ENCODE measurements at regions not wholly inside any gene's neighbourhood (a gene's known extent, or its start where the extent isn't known, plus 50 kb on each side); places are given as distances from the start of the nearest gene placed in this dataset.
A peak's percentile ranks its signal among the peaks of the same experiment; 100 is the strongest.
"Not testable (repeated sequence)": the region's sequence is repeated elsewhere in the genome, so short reads cannot be mapped to it uniquely, and the experiment has no call there.

GRCh38 chr12:9450127-9450567 is 157.6 kb downstream of the KLRB1 start:
- FAIRE-seq; DNase-seq (ENCODE audit: insufficient read length, low spot score): not testable (repeated sequence)

- not testable (repeated sequence) for FAIRE-seq
- peak; percentile 5 for DNase-seq (ENCODE audit: insufficient read length, low spot score)
Measured at GRCh38 chr12:9449657-9450126, 158.0 kb downstream of the KLRB1 start.

- DNase-seq (ENCODE audit: insufficient read length, low spot score) (peak; percentile 0), FAIRE-seq (no peak)
Measured at GRCh38 chr12:9449181-9449580, 158.5 kb downstream of the KLRB1 start.

DNA sequence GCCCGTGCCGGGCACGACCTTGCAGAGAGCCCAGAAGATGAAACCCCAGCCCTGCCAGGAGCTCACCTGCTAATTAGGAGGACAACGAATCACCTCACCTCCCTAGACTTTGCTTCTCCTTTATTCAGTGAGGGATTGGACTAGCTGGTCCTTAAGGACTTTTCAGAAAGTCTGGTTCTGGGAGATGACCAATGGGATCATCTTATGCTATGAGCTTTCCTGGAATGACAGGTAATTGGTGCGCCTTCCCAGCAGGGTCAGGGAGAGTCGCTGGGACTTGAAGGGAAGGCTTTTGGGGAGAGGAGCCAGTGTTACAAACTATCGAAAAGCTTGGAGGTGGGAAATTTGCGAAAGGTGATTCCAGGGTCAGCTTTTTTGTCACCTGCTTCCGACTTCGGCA is 159.1 kb downstream of the KLRB1 start:
- peak; percentile 1 for DNase-seq (ENCODE audit: insufficient read length, low spot score)
- not testable (repeated sequence) for FAIRE-seq

DNA sequence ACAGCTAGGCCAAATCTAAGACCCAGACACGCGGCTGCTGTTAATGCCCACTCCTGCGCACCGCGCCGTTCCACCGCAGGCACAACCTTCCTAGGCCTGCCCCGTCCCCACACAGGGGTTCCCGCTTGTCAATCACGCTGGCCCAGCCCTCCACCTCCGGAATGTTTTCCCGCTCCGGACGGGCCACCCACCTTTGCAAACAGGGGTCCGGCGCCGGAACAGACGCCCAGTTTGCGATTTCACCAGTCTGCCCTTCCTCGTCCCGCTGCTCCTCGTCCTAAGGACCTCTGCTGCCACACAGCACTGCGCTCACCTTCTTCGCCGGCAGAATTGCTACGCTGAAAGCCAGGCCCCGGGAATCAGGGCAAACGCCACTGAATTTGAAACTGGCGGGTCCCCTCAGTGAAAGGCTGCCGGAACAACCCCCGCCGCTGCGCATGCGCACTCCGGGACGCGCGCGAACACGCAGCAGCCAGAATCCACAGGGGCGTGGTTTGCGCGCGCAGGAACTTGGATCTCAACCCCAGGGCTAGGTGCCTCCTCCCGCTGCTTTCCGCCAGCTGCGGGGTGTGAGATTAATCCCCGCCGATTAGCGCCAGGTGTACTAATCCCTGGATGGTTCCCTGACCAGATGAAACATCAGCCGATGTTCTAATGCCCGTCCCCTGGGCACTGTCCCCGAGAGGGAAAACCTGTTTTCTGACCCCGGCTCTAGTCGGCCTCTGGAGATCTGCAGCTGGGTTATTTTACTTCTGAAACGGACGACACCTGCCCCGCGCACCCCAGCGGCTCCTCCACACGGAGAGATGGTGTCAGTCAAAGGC is 159.7 kb downstream of the KLRB1 start:
- DNase-seq (ENCODE audit: insufficient read length, low spot score): peak; percentile 67
- not testable (repeated sequence) for FAIRE-seq

GRCh38 chr12:9446883-9447761 is 160.6 kb downstream of the KLRB1 start:
- not testable (repeated sequence) for FAIRE-seq

GRCh38 chr12:9440428-9440827 is 167.3 kb downstream of the KLRB1 start:
- not testable (repeated sequence) for FAIRE-seq; DNase-seq (ENCODE audit: insufficient read length, low spot score)

More at GRCh38 chr12:9446883-9447761, 160.6 kb downstream of the KLRB1 start:
- DNase-seq (ENCODE audit: insufficient read length, low spot score): not testable (repeated sequence)

GRCh38 chr12:9435682-9436081 is 172.0 kb downstream of the KLRB1 start:
- DNase-seq (ENCODE audit: insufficient read length, low spot score); FAIRE-seq: not testable (repeated sequence)

DNA sequence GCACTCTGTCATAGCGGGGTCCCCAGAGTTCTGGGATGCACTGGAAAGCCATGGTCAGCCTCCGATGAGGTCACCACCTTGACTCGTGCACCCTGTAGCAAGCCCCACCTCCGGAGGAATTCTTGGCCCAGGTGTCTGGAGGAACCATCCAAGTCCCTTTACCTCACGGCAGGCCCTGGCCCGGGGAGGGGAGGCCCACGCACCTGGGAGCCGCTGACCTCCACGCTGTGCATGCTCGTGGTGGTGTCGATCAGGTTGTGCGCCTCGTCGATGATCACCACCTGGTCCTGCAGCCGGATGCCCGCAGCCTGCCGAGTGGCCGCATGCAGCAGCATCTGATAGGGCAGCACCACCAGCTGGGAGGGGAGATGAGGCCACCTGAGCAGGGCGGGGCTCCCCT is 177.3 kb downstream of the KLRB1 start:
- DNase-seq (ENCODE audit: insufficient read length, low spot score); FAIRE-seq: not testable (repeated sequence)

DNA sequence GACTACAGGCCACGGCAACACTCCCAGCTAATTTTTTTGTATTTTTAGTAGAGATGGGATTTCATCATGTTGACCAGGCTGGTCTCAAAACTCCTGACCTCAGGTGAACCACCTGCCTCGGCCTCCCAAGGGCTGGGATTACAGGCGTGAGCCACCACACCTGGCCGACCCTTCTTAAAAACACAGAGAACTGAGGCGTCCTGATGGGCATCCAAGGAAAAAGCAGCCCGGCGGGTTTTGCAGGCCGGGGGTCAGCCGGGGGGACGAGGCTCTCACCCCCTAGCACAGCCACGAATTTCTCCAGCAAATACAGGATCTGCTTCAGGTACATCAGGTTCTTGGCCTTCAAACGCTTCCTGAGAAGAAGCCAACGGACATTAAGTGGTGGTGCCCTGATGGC is 178.9 kb downstream of the KLRB1 start:
- not testable (repeated sequence) for FAIRE-seq

DNA sequence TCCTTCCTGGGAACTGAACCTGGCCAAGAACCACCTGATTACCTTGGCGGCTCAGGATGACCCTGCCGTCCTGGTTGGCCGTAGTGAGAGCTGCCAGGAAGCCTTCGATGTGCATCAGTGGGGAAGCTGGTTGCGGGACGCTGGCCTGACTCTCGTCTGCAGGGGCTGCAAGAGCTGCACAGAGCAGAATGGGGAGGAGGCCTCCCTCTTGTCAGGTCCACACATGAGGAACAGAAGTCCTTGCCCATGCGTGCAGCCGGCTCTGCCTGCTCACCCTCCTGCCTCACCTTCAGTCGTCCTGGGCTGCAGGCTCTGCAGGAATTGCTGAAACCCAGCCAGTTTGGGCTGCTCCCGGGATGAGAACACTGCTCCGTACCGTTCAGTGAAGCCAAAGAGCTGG is 182.3 kb downstream of the KLRB1 start:
- DNase-seq (ENCODE audit: insufficient read length, low spot score); FAIRE-seq: not testable (repeated sequence)

More for the DNA sequence above, 178.9 kb downstream of the KLRB1 start:
- DNase-seq (ENCODE audit: insufficient read length, low spot score): not testable (repeated sequence)

DNA sequence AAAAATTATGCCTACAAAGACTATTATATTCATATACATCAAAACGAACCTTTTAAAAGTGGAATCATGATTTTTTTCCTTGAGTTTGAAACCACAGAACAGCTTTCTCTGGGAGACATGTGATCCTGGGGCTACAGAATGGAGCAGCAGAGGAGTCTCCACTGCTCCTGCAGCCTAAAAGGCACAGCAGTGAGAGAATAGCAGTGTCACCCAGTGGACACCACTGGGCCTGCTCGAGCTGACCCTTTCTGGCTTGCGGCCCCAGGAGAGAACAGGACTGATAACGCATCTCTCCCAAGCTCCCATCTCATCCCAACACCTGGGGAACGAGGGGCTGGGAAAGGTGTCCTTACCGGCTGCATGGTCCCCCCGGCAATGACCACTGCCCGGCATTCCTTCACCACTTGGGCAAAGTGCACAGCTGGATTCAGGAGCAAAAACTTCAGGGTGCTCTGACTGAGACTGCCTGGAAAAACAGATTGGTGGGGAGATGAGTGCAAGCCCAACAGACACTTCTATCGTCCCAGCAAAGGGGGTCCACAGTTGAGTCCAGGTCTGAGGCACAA is 183.5 kb downstream of the KLRB1 start:
- not testable (repeated sequence) for FAIRE-seq; DNase-seq (ENCODE audit: insufficient read length, low spot score)

DNA sequence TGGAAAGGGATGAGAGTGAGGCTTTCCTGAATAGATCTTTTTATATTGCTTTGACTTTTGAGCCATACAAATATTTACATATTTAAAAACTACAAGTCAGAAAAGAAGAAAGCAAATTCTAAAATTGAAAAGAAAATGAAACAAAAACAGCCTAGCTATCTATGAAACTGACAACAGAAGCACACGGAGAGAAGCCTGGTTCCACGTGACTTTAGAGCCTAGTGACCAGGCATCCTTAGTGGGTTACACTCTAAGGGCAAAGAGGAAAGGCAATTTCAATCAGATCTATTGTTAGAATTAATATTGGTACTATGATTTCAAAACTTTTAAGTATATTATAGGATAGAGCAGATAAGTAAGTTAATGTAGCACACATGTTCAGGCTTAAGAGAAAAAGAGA is 185.0 kb downstream of the KLRB1 start:
- not testable (repeated sequence) for FAIRE-seq

GRCh38 chr12:9421520-9422086 is 186.1 kb downstream of the KLRB1 start:
- not testable (repeated sequence) for DNase-seq (ENCODE audit: insufficient read length, low spot score); FAIRE-seq

More for the DNA sequence above, 185.0 kb downstream of the KLRB1 start:
- DNase-seq (ENCODE audit: insufficient read length, low spot score): not testable (repeated sequence)

GRCh38 chr12:9420817-9421519 is 186.7 kb downstream of the KLRB1 start:
- not testable (repeated sequence) for FAIRE-seq; DNase-seq (ENCODE audit: insufficient read length, low spot score)

DNA sequence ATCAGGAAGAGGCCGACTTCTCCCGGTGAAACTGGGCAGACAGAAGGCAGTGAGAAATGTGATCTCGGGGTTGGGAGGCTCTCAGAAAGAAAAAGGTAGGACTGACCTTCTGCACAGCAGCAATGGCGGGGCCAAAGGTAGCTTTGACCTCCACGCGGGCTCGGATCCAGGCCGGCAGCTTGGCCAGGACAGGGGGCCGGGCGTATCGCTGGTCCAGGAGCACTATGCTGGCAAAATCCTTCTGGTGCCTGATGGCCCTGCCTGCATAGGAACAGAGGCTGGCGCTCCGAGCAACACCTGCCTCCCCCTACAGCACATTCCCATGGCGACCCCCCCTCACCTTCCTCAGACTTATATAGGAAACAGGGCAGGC is 189.1 kb downstream of the KLRB1 start:
- FAIRE-seq: not testable (repeated sequence)

DNA sequence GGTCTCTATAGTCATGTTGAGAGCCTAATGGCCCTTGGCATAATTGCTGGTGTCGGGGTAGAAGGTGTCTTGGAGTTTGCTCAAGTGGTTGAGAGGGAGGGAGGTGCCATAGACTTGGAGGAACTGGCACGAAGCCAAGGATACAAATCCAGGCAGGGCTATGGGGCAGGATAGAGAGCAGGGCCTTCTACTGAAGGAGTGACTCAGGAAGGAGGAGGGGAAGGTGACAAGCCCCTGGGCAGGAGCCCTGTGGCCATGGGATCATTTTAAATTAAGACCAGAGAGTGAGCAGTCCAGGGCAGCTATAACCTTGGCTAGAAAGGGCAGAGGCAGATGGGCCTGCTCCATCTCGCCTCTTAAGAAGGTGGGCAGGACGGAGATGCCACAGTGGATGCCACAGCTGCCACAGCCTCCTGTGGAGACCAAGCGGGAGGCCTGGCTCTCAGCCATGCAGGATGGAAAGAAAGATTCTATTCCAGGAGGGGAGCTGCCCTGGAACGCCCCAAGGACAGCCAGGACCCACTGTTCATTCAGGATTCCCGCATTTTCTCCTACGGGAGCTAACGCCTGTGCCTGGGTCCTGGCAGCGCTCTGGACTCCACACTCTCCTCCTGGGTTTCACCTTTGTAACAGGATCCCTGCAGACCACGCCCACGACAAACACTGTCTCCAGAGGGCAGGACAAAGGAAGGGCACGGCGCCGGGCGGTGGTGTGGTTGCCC is 189.6 kb downstream of the KLRB1 start:
- FAIRE-seq; DNase-seq (ENCODE audit: insufficient read length, low spot score): not testable (repeated sequence)

More for the DNA sequence above, 189.1 kb downstream of the KLRB1 start:
- not testable (repeated sequence) for DNase-seq (ENCODE audit: insufficient read length, low spot score)

DNA sequence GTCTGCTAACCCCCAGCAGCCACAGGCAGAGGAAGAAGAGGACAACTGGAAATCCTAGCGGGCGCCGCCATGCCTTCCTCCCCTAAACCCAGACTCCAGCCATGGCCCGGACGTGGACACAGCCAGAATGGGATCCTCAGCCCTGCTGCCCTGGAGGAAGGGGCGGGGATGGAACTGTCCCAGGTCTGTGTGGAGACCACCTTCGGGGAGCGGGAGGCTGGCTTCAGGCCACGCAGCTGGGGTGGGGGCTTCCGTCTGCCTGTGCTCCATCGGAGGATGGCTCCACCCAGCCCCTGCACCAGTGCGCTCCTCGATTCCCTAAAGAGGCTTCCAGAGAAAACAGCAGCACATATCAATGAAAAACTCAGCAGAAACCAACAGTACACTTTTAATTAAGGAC is 190.4 kb downstream of the KLRB1 start:
- FAIRE-seq; DNase-seq (ENCODE audit: insufficient read length, low spot score): not testable (repeated sequence)

DNA sequence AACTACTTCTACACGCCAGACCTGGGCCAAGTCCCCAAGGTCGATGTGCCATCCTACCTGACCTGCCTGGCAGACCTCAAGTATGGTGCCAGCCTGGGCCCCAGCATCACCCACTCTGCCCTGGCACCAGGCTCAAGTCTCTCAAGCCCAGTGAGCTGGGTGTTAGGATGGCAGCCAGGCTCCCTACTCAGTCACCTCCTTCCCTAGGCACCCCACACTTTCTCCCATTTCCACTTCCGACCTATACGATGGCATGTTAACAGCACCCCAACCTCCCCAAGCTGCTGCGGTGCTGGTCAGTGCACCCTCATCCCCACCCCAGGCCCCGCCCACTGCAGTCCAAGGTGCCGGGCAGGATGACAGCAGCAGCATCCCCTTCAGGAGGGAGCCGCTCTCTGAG is 191.4 kb downstream of the KLRB1 start:
- FAIRE-seq; DNase-seq (ENCODE audit: insufficient read length, low spot score): not testable (repeated sequence)

Measured in HTR-8/SVneo (cell line).